Mesothelial cell of epicardium (in vitro differentiated cells): ENCODE measurements at regions not wholly inside any gene's neighbourhood (a gene's known extent, or its start where the extent isn't known, plus 50 kb on each side); places are given as distances from the start of the nearest gene placed in this dataset.
"Not testable (repeated sequence)": the region's sequence is repeated elsewhere in the genome, so short reads cannot be mapped to it uniquely, and the experiment has no call there.

ENCODE experiments used
- DNase-seq, 2 experiments: peaks; one replicate each; pipeline ENCODE4 v3.0.0; 2021; ENCODE audit warnings: low spot score in 2 of 2; ENCODE audit not compliant: unreplicated experiment in 2 of 2
- H3K27ac Mint-ChIP-seq: 2 replicates; pipeline ENCODE4 v1.8.0; 2021; ENCODE audit warnings: mixed read lengths
- H3K27me3 Mint-ChIP-seq: 2 replicates; pipeline ENCODE4 v1.8.0; 2021; ENCODE audit warnings: low read depth, mixed read lengths
- H3K36me3 Mint-ChIP-seq: 2 replicates; pipeline ENCODE4 v1.8.0; 2021; ENCODE audit warnings: mixed read lengths
- H3K4me1 Mint-ChIP-seq: 2 replicates; pipeline ENCODE4 v1.8.0; 2021; ENCODE audit warnings: mixed read lengths
- H3K4me3 Mint-ChIP-seq: 2 replicates; pipeline ENCODE4 v1.8.0; 2021; ENCODE audit warnings: mild to moderate bottlenecking, moderate library complexity, mixed read lengths
- H3K9me3 Mint-ChIP-seq: 2 replicates; pipeline ENCODE4 v1.8.0; 2021; ENCODE audit warnings: mixed read lengths
- TF ChIP-seq, protein P1 (sequence below): fragments of 200-600 bp; sonication (generic); IDR thresholded peaks from one replicate; pipeline ENCODE4 v1.5.0; 2021; ENCODE audit warnings: antibody characterized with exemption; ENCODE audit not compliant: unreplicated experiment

- peaks cover 19% of the 10 kb centered on the region for H3K9me3 Mint-ChIP-seq
- TF ChIP-seq, protein P1, sequence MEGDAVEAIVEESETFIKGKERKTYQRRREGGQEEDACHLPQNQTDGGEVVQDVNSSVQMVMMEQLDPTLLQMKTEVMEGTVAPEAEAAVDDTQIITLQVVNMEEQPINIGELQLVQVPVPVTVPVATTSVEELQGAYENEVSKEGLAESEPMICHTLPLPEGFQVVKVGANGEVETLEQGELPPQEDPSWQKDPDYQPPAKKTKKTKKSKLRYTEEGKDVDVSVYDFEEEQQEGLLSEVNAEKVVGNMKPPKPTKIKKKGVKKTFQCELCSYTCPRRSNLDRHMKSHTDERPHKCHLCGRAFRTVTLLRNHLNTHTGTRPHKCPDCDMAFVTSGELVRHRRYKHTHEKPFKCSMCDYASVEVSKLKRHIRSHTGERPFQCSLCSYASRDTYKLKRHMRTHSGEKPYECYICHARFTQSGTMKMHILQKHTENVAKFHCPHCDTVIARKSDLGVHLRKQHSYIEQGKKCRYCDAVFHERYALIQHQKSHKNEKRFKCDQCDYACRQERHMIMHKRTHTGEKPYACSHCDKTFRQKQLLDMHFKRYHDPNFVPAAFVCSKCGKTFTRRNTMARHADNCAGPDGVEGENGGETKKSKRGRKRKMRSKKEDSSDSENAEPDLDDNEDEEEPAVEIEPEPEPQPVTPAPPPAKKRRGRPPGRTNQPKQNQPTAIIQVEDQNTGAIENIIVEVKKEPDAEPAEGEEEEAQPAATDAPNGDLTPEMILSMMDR: no peak
- no peaks in the 10 kb centered on the region for H3K36me3 Mint-ChIP-seq
- H3K4me3 Mint-ChIP-seq: no peak overlapping the region
- peaks cover 22% of the 10 kb centered on the region for H3K27me3 Mint-ChIP-seq
- no peak overlapping the region for H3K27ac Mint-ChIP-seq
- DNase-seq: no peak
- no peaks in the 10 kb centered on the region for H3K4me1 Mint-ChIP-seq
These were observed 91.2 kb downstream of the RCHY1 start for GRCh38 chr4:75422998-75423397.

DNA sequence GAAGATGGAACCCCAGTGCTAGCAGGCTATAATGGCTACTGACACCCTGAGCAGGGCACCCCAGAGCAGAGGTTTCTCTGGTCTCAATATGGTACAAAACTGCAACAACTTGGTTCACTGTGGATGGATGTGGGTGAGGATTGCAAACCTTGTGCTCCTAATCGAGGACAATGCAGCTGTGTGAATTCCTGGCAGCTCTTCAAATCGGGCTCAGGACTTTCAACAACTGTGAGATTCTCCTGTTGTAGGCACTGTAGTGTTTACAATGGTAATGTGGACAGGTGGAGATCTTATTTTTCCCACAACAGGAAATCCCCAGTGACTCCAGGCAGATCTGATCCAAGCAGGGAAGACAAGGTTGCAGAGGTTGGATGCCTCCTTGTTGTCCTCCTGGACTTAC, 101.5 kb downstream of the RCHY1 start:
- no peaks in the 10 kb centered on the region for H3K36me3 Mint-ChIP-seq
- no peak for DNase-seq
- no peaks in the 10 kb centered on the region for H3K4me1 Mint-ChIP-seq
- H3K4me3 Mint-ChIP-seq: no peak overlapping the region
- H3K27me3 Mint-ChIP-seq: peaks cover 18% of the 10 kb centered on the region
- TF ChIP-seq, protein P1: no peak
- no peak overlapping the region for H3K27ac Mint-ChIP-seq
- peaks cover 32% of the 10 kb centered on the region for H3K9me3 Mint-ChIP-seq

DNA sequence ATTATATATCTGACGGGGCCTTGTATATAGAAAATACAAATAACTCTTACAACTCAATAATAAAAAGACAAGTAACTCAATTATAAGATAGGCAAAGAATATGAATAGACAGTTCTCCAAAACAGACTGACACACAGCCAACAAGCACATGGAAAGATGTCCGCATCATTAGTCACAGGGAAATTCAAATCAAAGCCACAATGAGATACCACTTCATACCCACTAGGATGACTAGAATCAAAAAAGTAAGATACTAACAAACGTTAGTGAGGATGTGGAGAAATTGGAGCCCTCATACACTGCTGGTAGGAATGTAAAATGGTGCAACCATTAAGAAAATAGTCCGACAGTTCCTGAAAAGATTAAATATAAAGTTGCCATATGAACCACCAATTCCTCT, 115.7 kb downstream of the RCHY1 start:
- DNase-seq: no peak
- Mint-ChIP-seq H3K9me3 (no peaks in the 10 kb centered on the region), H3K4me1 (no peaks in the 10 kb centered on the region), H3K27ac (no peak overlapping the region), H3K36me3 (no peaks in the 10 kb centered on the region), H3K4me3 (no peak overlapping the region), H3K27me3 (peaks cover 12% of the 10 kb centered on the region)
- TF ChIP-seq, protein P1: no peak

- H3K27me3 Mint-ChIP-seq: peaks cover 16% of the 10 kb centered on the region
- no peaks in the 10 kb centered on the region for H3K9me3 Mint-ChIP-seq
- H3K4me1 Mint-ChIP-seq: no peaks in the 10 kb centered on the region
- no peak for DNase-seq
- H3K27ac Mint-ChIP-seq: no peak overlapping the region
- TF ChIP-seq, protein P1: no peak
- H3K4me3 Mint-ChIP-seq: no peak overlapping the region
- no peaks in the 10 kb centered on the region for H3K36me3 Mint-ChIP-seq
These were observed 122.6 kb downstream of the RCHY1 start for GRCh38 chr4:75391489-75392166.

GRCh38 chr4:75386426-75386825, 127.8 kb downstream of the RCHY1 start:
- not testable (repeated sequence) for H3K4me1 Mint-ChIP-seq, H3K27me3 Mint-ChIP-seq, DNase-seq, H3K4me3 Mint-ChIP-seq, H3K9me3 Mint-ChIP-seq, H3K36me3 Mint-ChIP-seq, H3K27ac Mint-ChIP-seq

DNA sequence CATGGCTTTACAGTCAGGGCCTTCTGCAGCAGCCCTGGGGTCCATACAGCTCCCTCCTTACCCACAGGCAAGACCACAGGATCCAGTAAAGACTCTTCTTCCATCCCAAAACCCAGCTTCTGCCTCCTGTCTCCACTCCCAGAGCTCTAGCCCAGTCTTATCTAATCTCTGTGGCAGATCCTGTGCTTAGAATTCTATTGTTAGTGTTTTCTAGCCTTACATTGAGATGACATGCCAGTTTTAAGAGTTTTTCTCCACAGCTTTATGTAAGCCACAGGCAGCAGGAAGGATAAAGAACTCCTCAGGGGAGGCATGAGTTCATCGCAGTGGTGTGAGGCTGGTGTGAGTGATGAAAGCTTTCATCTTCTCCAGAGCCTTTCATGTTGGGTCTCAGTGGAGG, 129.1 kb downstream of the RCHY1 start:
- TF ChIP-seq, protein P1: no peak
- Mint-ChIP-seq H3K27ac (no peak overlapping the region), H3K9me3 (peaks cover 20% of the 10 kb centered on the region), H3K36me3 (no peaks in the 10 kb centered on the region), H3K4me3 (no peak overlapping the region), H3K27me3 (peaks cover 2% of the 10 kb centered on the region), H3K4me1 (no peaks in the 10 kb centered on the region)
- DNase-seq: no peak
